ENCODE measurements at regions not wholly inside any gene's neighbourhood (a gene's known extent, or its start where the extent isn't known, plus 50 kb on each side); places are given as distances from the start of the nearest gene placed in this dataset.

DNA sequence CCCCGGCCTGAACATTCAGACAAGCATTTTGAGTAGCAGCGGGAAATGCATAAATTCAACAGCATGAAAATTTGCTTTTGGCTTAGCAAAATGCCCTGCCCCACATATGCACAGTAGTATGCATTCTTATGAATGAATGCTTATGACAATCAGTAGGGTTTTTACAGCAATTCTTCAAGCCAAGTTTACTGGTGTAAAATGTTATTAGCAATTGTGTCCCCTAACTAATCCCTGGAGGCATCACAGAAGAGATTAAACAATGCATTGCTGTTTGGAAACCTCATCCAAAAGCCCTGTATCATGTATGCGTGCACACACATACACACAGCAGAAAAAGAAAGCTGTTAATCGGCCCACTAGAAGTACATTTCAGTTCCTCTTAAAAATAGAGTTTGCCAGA lies 406.5 kb downstream of the LRIG3 start:
- TF ChIP-seq, protein P1, sequence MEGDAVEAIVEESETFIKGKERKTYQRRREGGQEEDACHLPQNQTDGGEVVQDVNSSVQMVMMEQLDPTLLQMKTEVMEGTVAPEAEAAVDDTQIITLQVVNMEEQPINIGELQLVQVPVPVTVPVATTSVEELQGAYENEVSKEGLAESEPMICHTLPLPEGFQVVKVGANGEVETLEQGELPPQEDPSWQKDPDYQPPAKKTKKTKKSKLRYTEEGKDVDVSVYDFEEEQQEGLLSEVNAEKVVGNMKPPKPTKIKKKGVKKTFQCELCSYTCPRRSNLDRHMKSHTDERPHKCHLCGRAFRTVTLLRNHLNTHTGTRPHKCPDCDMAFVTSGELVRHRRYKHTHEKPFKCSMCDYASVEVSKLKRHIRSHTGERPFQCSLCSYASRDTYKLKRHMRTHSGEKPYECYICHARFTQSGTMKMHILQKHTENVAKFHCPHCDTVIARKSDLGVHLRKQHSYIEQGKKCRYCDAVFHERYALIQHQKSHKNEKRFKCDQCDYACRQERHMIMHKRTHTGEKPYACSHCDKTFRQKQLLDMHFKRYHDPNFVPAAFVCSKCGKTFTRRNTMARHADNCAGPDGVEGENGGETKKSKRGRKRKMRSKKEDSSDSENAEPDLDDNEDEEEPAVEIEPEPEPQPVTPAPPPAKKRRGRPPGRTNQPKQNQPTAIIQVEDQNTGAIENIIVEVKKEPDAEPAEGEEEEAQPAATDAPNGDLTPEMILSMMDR (IDR thresholded peaks at IDR 0.05), result no peak
- TF ChIP-seq POLR2AphosphoS5 (IDR thresholded peaks at IDR 0.05; ENCODE audit: low read depth, low read length), result no peak

Measured in Panc1 (cell line).